Activated CD8-positive, alpha-beta memory T cell treated with anti-CD3 and anti-CD28 coated beads for 48 hours (primary cell): ENCODE measurements at regions not wholly inside any gene's neighbourhood (a gene's known extent, or its start where the extent isn't known, plus 50 kb on each side); places are given as distances from the start of the nearest gene placed in this dataset.

Experiments
- DNase-seq, 3 experiments: peaks; one replicate each; pipeline ENCODE4 v3.0.0-alpha.2; 2020; ENCODE audit warnings: low read depth in 2 of 3, low spot score in 2 of 3

- DNase-seq = no peak
Observed at GRCh38 chr13:107585469-107586180, 629.7 kb downstream of the LIG4 start.

GRCh38 chr13:107582171-107582570 is 633.2 kb downstream of the LIG4 start:
- no peak for DNase-seq

GRCh38 chr13:107580741-107581412 is 634.5 kb downstream of the LIG4 start:
- no peak for DNase-seq

- no peak for DNase-seq
Observed at GRCh38 chr13:107576430-107576829, 638.9 kb downstream of the LIG4 start.

- no peak for DNase-seq
Observed at GRCh38 chr13:107574517-107575210, 640.7 kb downstream of the LIG4 start.

GRCh38 chr13:107573184-107573583 is 642.2 kb downstream of the LIG4 start:
- DNase-seq = no peak

- no peak for DNase-seq
Observed at GRCh38 chr13:107572156-107572555, 643.2 kb downstream of the LIG4 start.

GRCh38 chr13:107568181-107568580 is 647.2 kb downstream of the LIG4 start:
- DNase-seq = no peak

GRCh38 chr13:107563099-107563925 is 652.0 kb downstream of the LIG4 start:
- no peak for DNase-seq

GRCh38 chr13:107562203-107562602 is 653.1 kb downstream of the LIG4 start:
- DNase-seq = no peak

- DNase-seq = no peak
Observed at GRCh38 chr13:107554460-107554859, 660.9 kb downstream of the LIG4 start.

- DNase-seq = no peak
Observed at GRCh38 chr13:107553838-107554237, 661.5 kb downstream of the LIG4 start.

GRCh38 chr13:107551521-107551920 is 663.8 kb downstream of the LIG4 start:
- no peak for DNase-seq

GRCh38 chr13:107548338-107548737 is 667.0 kb downstream of the LIG4 start:
- DNase-seq = no peak

GRCh38 chr13:107545946-107546502 is 669.3 kb downstream of the LIG4 start:
- DNase-seq = no peak

GRCh38 chr13:107534548-107534947 is 680.8 kb downstream of the LIG4 start:
- no peak for DNase-seq

- no peak for DNase-seq
Observed at GRCh38 chr13:107531816-107532215, 683.5 kb downstream of the LIG4 start.

- DNase-seq = no peak
Observed at GRCh38 chr13:107531180-107531579, 684.2 kb downstream of the LIG4 start.

GRCh38 chr13:107529035-107529434 is 686.3 kb downstream of the LIG4 start:
- DNase-seq = no peak

- DNase-seq = no peak
Observed at GRCh38 chr13:107518780-107519179, 696.6 kb downstream of the LIG4 start.

GRCh38 chr13:107518292-107518691 is 697.0 kb downstream of the LIG4 start:
- DNase-seq = no peak
